Right ventricle myocardium superior (tissue), 1 donor: ENCODE measurements at regions not wholly inside any gene's neighbourhood (a gene's known extent, or its start where the extent isn't known, plus 50 kb on each side); places are given as distances from the start of the nearest gene placed in this dataset.

Experiments
- ATAC-seq: fragments of 200-7000 bp; cut with Tn5 transposase; one replicate; pipeline ENCODE4 v1.9.1; 2020; ENCODE audit warnings: mild to moderate bottlenecking; ENCODE audit not compliant: poor library complexity
- DNase-seq: peaks from one replicate; pipeline ENCODE4 v3.0.0-alpha.2; 2020
- intact Hi-C: fragments of 100-400 bp; cut with DNase I; formaldehyde crosslinking; loops from one replicate; pipeline ENCODE4 v1.11.2; 2022
- donor health status: DM: no; HTN: yes; CAD: no; lungs with severe emphysema.

GRCh38 chr2:105654474-105655004, 90.2 kb upstream of the NCK2 start:
- no peak for DNase-seq
- no peak for ATAC-seq
- intact Hi-C loops: no loop called here

- no peak for DNase-seq
- ATAC-seq: no peak
- intact Hi-C loops: no loop called here
These were observed 91.4 kb upstream of the NCK2 start for GRCh38 chr2:105653302-105653701.

GRCh38 chr2:105652014-105652796, 92.5 kb upstream of the NCK2 start:
- DNase-seq (no peak), ATAC-seq (no peak)
- intact Hi-C loops: no loop called here

GRCh38 chr2:105649534-105649933, 95.2 kb upstream of the NCK2 start:
- ATAC-seq: no peak
- intact Hi-C loops: no loop called here

GRCh38 chr2:105647731-105648130, 97.0 kb upstream of the NCK2 start:
- DNase-seq (no peak), ATAC-seq (no peak)
- intact Hi-C loops: no loop called here

More at GRCh38 chr2:105649534-105649933, 95.2 kb upstream of the NCK2 start:
- DNase-seq: no peak

- intact Hi-C loops: no loop called here
- DNase-seq (no peak), ATAC-seq (no peak)
These were observed 98.0 kb upstream of the NCK2 start for GRCh38 chr2:105646774-105647076.

GRCh38 chr2:105645938-105646773, 98.6 kb upstream of the NCK2 start:
- ATAC-seq: no peak
- no peak for DNase-seq
- intact Hi-C loops: no loop called here

GRCh38 chr2:105645031-105645937, 99.4 kb upstream of the NCK2 start:
- intact Hi-C loops: no loop called here
- no peak for ATAC-seq

GRCh38 chr2:105644174-105644980, 100.3 kb upstream of the NCK2 start:
- intact Hi-C loops: no loop called here
- DNase-seq (no peak), ATAC-seq (no peak)

More at GRCh38 chr2:105645031-105645937, 99.4 kb upstream of the NCK2 start:
- no peak for DNase-seq

- DNase-seq: no peak
- intact Hi-C loops: no loop called here
- ATAC-seq: no peak
These were observed 101.1 kb upstream of the NCK2 start for GRCh38 chr2:105643405-105644173.

- intact Hi-C loops: no loop called here
- ATAC-seq (no peak), DNase-seq (no peak)
These were observed 103.3 kb upstream of the NCK2 start for GRCh38 chr2:105641389-105641811.

GRCh38 chr2:105640246-105640645, 104.5 kb upstream of the NCK2 start:
- intact Hi-C loops: no loop called here
- DNase-seq: no peak
- no peak for ATAC-seq

- ATAC-seq (no peak), DNase-seq (no peak)
- intact Hi-C loops: no loop called here
These were observed 108.5 kb upstream of the NCK2 start for GRCh38 chr2:105636109-105636740.

GRCh38 chr2:105635564-105635963, 109.1 kb upstream of the NCK2 start:
- DNase-seq (no peak), ATAC-seq (no peak)
- intact Hi-C loops: no loop called here

- ATAC-seq: no peak
- intact Hi-C loops: no loop called here
- DNase-seq: no peak
These were observed 110.5 kb upstream of the NCK2 start for GRCh38 chr2:105634198-105634597.

- DNase-seq (no peak), ATAC-seq (no peak)
These were observed 112.8 kb upstream of the NCK2 start for GRCh38 chr2:105631922-105632321.

GRCh38 chr2:105631011-105631410, 113.7 kb upstream of the NCK2 start:
- no peak for DNase-seq
- intact Hi-C loops: no loop called here
- no peak for ATAC-seq

More at GRCh38 chr2:105631922-105632321, 112.8 kb upstream of the NCK2 start:
- intact Hi-C loops: no loop called here
